ENCODE measurements at regions not wholly inside any gene's neighbourhood (a gene's known extent, or its start where the extent isn't known, plus 50 kb on each side); places are given as distances from the start of the nearest gene placed in this dataset.

- H3K9me3 Mint-ChIP-seq: peaks cover 20% of the 10 kb centered on the region
- peaks cover 13% of the 10 kb centered on the region for H3K36me3 Mint-ChIP-seq (ENCODE audit: low read depth)
- TF ChIP-seq CREB1 (CRISPR knock-in tag; IDR thresholded peaks at IDR 0.05; ENCODE audit: low read depth): no peak
- TF ChIP-seq NANOG (IDR thresholded peaks at IDR 0.05; ENCODE audit: borderline replicate concordance): no peak
- TF ChIP-seq ZNF114 (CRISPR knock-in tag; IDR thresholded peaks at IDR 0.05): no peak
- TF ChIP-seq EZH2phosphoT487 (IDR thresholded peaks at IDR 0.05; ENCODE audit: unreplicated experiment): no peak
- no peak for TF ChIP-seq ZNF331 (CRISPR knock-in tag; IDR thresholded peaks at IDR 0.05; ENCODE audit: low read depth)
- no peak for TF ChIP-seq STAT1 (IDR thresholded peaks at IDR 0.05; ENCODE audit: unreplicated experiment)
- no peak for TF ChIP-seq POLR2AphosphoS5 (IDR thresholded peaks at IDR 0.05; ENCODE audit: low read depth)
- TF ChIP-seq, protein P1, sequence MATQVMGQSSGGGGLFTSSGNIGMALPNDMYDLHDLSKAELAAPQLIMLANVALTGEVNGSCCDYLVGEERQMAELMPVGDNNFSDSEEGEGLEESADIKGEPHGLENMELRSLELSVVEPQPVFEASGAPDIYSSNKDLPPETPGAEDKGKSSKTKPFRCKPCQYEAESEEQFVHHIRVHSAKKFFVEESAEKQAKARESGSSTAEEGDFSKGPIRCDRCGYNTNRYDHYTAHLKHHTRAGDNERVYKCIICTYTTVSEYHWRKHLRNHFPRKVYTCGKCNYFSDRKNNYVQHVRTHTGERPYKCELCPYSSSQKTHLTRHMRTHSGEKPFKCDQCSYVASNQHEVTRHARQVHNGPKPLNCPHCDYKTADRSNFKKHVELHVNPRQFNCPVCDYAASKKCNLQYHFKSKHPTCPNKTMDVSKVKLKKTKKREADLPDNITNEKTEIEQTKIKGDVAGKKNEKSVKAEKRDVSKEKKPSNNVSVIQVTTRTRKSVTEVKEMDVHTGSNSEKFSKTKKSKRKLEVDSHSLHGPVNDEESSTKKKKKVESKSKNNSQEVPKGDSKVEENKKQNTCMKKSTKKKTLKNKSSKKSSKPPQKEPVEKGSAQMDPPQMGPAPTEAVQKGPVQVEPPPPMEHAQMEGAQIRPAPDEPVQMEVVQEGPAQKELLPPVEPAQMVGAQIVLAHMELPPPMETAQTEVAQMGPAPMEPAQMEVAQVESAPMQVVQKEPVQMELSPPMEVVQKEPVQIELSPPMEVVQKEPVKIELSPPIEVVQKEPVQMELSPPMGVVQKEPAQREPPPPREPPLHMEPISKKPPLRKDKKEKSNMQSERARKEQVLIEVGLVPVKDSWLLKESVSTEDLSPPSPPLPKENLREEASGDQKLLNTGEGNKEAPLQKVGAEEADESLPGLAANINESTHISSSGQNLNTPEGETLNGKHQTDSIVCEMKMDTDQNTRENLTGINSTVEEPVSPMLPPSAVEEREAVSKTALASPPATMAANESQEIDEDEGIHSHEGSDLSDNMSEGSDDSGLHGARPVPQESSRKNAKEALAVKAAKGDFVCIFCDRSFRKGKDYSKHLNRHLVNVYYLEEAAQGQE (IDR thresholded peaks at IDR 0.05; ENCODE audit: unreplicated experiment): no peak
- no peak overlapping the region for H3K4me2 ChIP-seq
- H3K27ac ChIP-seq (ENCODE audit: low read depth): no peak overlapping the region
- ATAC-seq (no peak), DNase-seq (ENCODE audit: low spot score) (no peak)
- H3F3A ChIP-seq (replicated peaks; ENCODE audit: low read depth): no peaks in the 10 kb centered on the region
- H3K27me3 ChIP-seq (ENCODE audit: insufficient read depth): no peaks in the 10 kb centered on the region
- no peaks in the 10 kb centered on the region for H4K20me1 ChIP-seq (replicated peaks; ENCODE audit: insufficient read depth)
- no peak overlapping the region for H3K4me3 ChIP-seq
- no peak overlapping the region for H3K4me3 Mint-ChIP-seq
- H3K36me3 ChIP-seq (ENCODE audit: insufficient read depth): no peaks in the 10 kb centered on the region
- no peaks in the 10 kb centered on the region for H3K4me1 ChIP-seq (ENCODE audit: insufficient read depth)
- no peak overlapping the region for H3K27ac Mint-ChIP-seq
- H3K79me2 ChIP-seq (replicated peaks; ENCODE audit: insufficient read depth): no peaks in the 10 kb centered on the region
- no peaks in the 10 kb centered on the region for H3K4me1 Mint-ChIP-seq
- H2AFZ ChIP-seq: no peak overlapping the region
- peaks cover 2% of the 10 kb centered on the region; the same call in 1 of the 2 replicates for H3K9me2 ChIP-seq (ENCODE audit: insufficient read depth)
- H3K27me3 Mint-ChIP-seq (ENCODE audit: insufficient read depth, low read depth, poor library complexity): no peaks in the 10 kb centered on the region
These were observed 402.4 kb upstream of the CYRIA start for GRCh38 chr2:17068021-17068420.

- H3K4me1 Mint-ChIP-seq: no peaks in the 10 kb centered on the region
- no peak overlapping the region for H3K4me3 Mint-ChIP-seq
- H3K9me2 ChIP-seq (ENCODE audit: insufficient read depth): peaks cover 1% of the 10 kb centered on the region; the same call in 1 of the 2 replicates
- no peaks in the 10 kb centered on the region for H3F3A ChIP-seq (replicated peaks; ENCODE audit: low read depth)
- H3K4me1 ChIP-seq (ENCODE audit: insufficient read depth): no peaks in the 10 kb centered on the region
- no peak overlapping the region for H3K4me3 ChIP-seq
- no peak overlapping the region for H3K27ac Mint-ChIP-seq
- H3K4me2 ChIP-seq: no peak overlapping the region
- no peaks in the 10 kb centered on the region for H3K27me3 ChIP-seq (ENCODE audit: insufficient read depth)
- no peak overlapping the region for H3K27ac ChIP-seq (ENCODE audit: low read depth)
- H3K9me3 Mint-ChIP-seq: 0 out of 3 replicates have a peak, but pooled peaks cover 5% of the 10 kb centered on the region
- no peaks in the 10 kb centered on the region for H3K79me2 ChIP-seq (replicated peaks; ENCODE audit: insufficient read depth)
- H2AFZ ChIP-seq: no peak overlapping the region
- H4K20me1 ChIP-seq (replicated peaks; ENCODE audit: insufficient read depth): no peaks in the 10 kb centered on the region
- no peaks in the 10 kb centered on the region for H3K36me3 ChIP-seq (ENCODE audit: insufficient read depth)
- no peaks in the 10 kb centered on the region for H3K36me3 Mint-ChIP-seq (ENCODE audit: low read depth)
- ATAC-seq (no peak), DNase-seq (ENCODE audit: low spot score) (no peak)
- H3K27me3 Mint-ChIP-seq (ENCODE audit: insufficient read depth, low read depth, poor library complexity): no peaks in the 10 kb centered on the region
- TF ChIP-seq STAT1 (IDR thresholded peaks at IDR 0.05; ENCODE audit: unreplicated experiment) (no peak), CREB1 (CRISPR knock-in tag; IDR thresholded peaks at IDR 0.05; ENCODE audit: low read depth) (no peak), EZH2 (IDR thresholded peaks at IDR 0.05; ENCODE audit: low read depth, unreplicated experiment) (no peak), JUNB (IDR thresholded peaks at IDR 0.05; ENCODE audit: unreplicated experiment) (no peak)
- TF ChIP-seq, protein P2, sequence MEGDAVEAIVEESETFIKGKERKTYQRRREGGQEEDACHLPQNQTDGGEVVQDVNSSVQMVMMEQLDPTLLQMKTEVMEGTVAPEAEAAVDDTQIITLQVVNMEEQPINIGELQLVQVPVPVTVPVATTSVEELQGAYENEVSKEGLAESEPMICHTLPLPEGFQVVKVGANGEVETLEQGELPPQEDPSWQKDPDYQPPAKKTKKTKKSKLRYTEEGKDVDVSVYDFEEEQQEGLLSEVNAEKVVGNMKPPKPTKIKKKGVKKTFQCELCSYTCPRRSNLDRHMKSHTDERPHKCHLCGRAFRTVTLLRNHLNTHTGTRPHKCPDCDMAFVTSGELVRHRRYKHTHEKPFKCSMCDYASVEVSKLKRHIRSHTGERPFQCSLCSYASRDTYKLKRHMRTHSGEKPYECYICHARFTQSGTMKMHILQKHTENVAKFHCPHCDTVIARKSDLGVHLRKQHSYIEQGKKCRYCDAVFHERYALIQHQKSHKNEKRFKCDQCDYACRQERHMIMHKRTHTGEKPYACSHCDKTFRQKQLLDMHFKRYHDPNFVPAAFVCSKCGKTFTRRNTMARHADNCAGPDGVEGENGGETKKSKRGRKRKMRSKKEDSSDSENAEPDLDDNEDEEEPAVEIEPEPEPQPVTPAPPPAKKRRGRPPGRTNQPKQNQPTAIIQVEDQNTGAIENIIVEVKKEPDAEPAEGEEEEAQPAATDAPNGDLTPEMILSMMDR (conservative IDR thresholded peaks at IDR 0.05; ENCODE audit: low read depth in 2 of 2): no peak
- TF ChIP-seq, protein P3, sequence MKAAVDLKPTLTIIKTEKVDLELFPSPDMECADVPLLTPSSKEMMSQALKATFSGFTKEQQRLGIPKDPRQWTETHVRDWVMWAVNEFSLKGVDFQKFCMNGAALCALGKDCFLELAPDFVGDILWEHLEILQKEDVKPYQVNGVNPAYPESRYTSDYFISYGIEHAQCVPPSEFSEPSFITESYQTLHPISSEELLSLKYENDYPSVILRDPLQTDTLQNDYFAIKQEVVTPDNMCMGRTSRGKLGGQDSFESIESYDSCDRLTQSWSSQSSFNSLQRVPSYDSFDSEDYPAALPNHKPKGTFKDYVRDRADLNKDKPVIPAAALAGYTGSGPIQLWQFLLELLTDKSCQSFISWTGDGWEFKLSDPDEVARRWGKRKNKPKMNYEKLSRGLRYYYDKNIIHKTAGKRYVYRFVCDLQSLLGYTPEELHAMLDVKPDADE (IDR thresholded peaks at IDR 0.05): no peak
These were observed 399.9 kb upstream of the CYRIA start for GRCh38 chr2:17065536-17065935.

All from GM23338 (cell line).